HEK293 (cell line): ENCODE measurements at regions not wholly inside any gene's neighbourhood (a gene's known extent, or its start where the extent isn't known, plus 50 kb on each side); places are given as distances from the start of the nearest gene placed in this dataset.

Source experiments
- CTCF ChIA-PET: fragments of 350-600 bp; formaldehyde crosslinking; extraction: SDS; loops from one replicate; lab custom pipeline; 2021; ENCODE audit warnings: antibody characterized with exemption; lab: Yijun Ruan, JAX
- POLR2A ChIA-PET: fragments of 300-600 bp; formaldehyde crosslinking; extraction: SDS; loops from one replicate; lab custom pipeline; 2020; ENCODE audit warnings: antibody characterized with exemption, inconsistent platforms; lab: Yijun Ruan, JAX
- H3K27ac ChIP-seq: fragments of 200-500 bp; sonication (Bioruptor generic); 2 replicates; pipeline ENCODE4 v1.5.1; 2014; ENCODE audit warnings: low read depth, low read length, control low read depth, inconsistent platforms; ENCODE audit errors: extremely low read depth
- H3K36me3 ChIP-seq, 2 experiments: fragments of 200-500 bp in 1 of 2; sonication (Bioruptor generic) in 1 of 2; 1 replicate in 1 of 2; 2 replicates in 1 of 2; pipeline ENCODE4 v1.5.1; 2014 to 2017; ENCODE audit warnings: inconsistent platforms in 2 of 2, low read length in 2 of 2; ENCODE audit not compliant: control insufficient read depth in 2 of 2, insufficient read depth in 1 of 2
- H3K4me1 ChIP-seq: fragments of 200-500 bp; sonication (Bioruptor generic); 2 replicates; pipeline ENCODE4 v1.5.1; 2014; ENCODE audit warnings: mild to moderate bottlenecking, low read length, inconsistent platforms; ENCODE audit not compliant: control insufficient read depth, insufficient read depth
- H3K4me3 ChIP-seq: 2 replicates; pipeline ENCODE4 v1.5.1; 2011; ENCODE audit warnings: low read depth, mild to moderate bottlenecking, control low read depth, low read length, moderate library complexity
- H3K9me3 ChIP-seq: fragments of 200-500 bp; sonication (Bioruptor generic); 2 replicates; pipeline ENCODE4 v1.5.1; 2014; ENCODE audit warnings: low read depth, low read length, inconsistent platforms; ENCODE audit not compliant: control insufficient read depth, insufficient read depth
- HOXA7 ChIP-seq: sonication (generic); formaldehyde crosslinking; IDR thresholded peaks from 2 replicates; pipeline ENCODE4 v1.8.1; 2022; ENCODE audit warnings: missing genetic modification reagents, borderline replicate concordance
- MEIS1 ChIP-seq: sonication (generic); formaldehyde crosslinking; IDR thresholded peaks from 2 replicates; pipeline ENCODE4 v1.8.1; 2022; ENCODE audit warnings: missing genetic modification reagents, mild to moderate bottlenecking, borderline replicate concordance
- PRDM6 ChIP-seq: fragments of 450-650 bp; formaldehyde crosslinking; IDR thresholded peaks from 2 replicates; pipeline ENCODE4 v1.5.1; 2017; ENCODE audit warnings: missing biosample characterization, missing genetic modification characterization
- YY1 ChIP-seq: fragments of 450-650 bp; formaldehyde crosslinking; IDR thresholded peaks from 2 replicates; pipeline ENCODE4 v1.5.1; 2018; ENCODE audit warnings: missing biosample characterization, missing genetic modification characterization
- ZFP3 ChIP-seq: fragments of 450-650 bp; formaldehyde crosslinking; IDR thresholded peaks from 2 replicates; pipeline ENCODE4 v1.5.1; 2016; ENCODE audit warnings: low read depth, missing biosample characterization, missing genetic modification characterization
- ZNF112 ChIP-seq: fragments of 450-650 bp; formaldehyde crosslinking; IDR thresholded peaks from 2 replicates; pipeline ENCODE4 v1.5.0; 2017; ENCODE audit warnings: missing biosample characterization, missing genetic modification characterization
- ZNF221 ChIP-seq: fragments of 450-650 bp; formaldehyde crosslinking; IDR thresholded peaks from 2 replicates; pipeline ENCODE4 v1.5.1; 2017; ENCODE audit warnings: missing biosample characterization, missing genetic modification characterization, borderline replicate concordance
- ZNF239 ChIP-seq: fragments of 450-650 bp; formaldehyde crosslinking; IDR thresholded peaks from 2 replicates; pipeline ENCODE4 v1.5.1; 2016; ENCODE audit warnings: missing biosample characterization, missing genetic modification characterization
- ZNF280C ChIP-seq: fragments of 450-650 bp; formaldehyde crosslinking; IDR thresholded peaks from 2 replicates; pipeline ENCODE4 v1.5.1; 2016; ENCODE audit warnings: missing biosample characterization, missing genetic modification characterization
- ZNF366 ChIP-seq: fragments of 450-650 bp; formaldehyde crosslinking; conservative IDR thresholded peaks from 2 replicates; pipeline ENCODE4 v1.5.1; 2016; ENCODE audit warnings: missing biosample characterization, missing genetic modification characterization
- ZNF394 ChIP-seq: fragments of 450-650 bp; formaldehyde crosslinking; IDR thresholded peaks from 2 replicates; pipeline ENCODE4 v1.5.1; 2016; ENCODE audit warnings: missing biosample characterization, missing genetic modification characterization, mild to moderate bottlenecking, moderate library complexity, borderline replicate concordance
- ZNF514 ChIP-seq: fragments of 450-650 bp; formaldehyde crosslinking; IDR thresholded peaks from 2 replicates; pipeline ENCODE4 v1.5.1; 2016; ENCODE audit warnings: missing biosample characterization, missing genetic modification characterization
- ZNF529 ChIP-seq: fragments of 450-650 bp; formaldehyde crosslinking; IDR thresholded peaks from 2 replicates; pipeline ENCODE4 v1.5.1; 2017; ENCODE audit warnings: missing genetic modification characterization, missing biosample characterization; ENCODE audit not compliant: insufficient replicate concordance
- ZNF670 ChIP-seq: fragments of 450-650 bp; formaldehyde crosslinking; IDR thresholded peaks from 2 replicates; pipeline ENCODE4 v1.5.1; 2016; ENCODE audit warnings: missing biosample characterization, missing genetic modification characterization, low read depth
- ZNF677 ChIP-seq: fragments of 450-650 bp; IDR thresholded peaks from 2 replicates; pipeline ENCODE4 v1.5.0; 2018; ENCODE audit warnings: missing biosample characterization, mild to moderate bottlenecking, missing genetic modification characterization, moderate library complexity
- ZNF777 ChIP-seq: fragments of 450-650 bp; formaldehyde crosslinking; IDR thresholded peaks from 2 replicates; pipeline ENCODE4 v1.5.1; 2017; ENCODE audit warnings: missing biosample characterization, missing genetic modification characterization, borderline replicate concordance
- ZXDB ChIP-seq: fragments of 450-650 bp; formaldehyde crosslinking; IDR thresholded peaks from 2 replicates; pipeline ENCODE4 v1.5.1; 2016; ENCODE audit warnings: missing biosample characterization, missing genetic modification characterization
- TF ChIP-seq, protein P1 (sequence below): fragments of 450-650 bp; formaldehyde crosslinking; IDR thresholded peaks from 2 replicates; pipeline ENCODE4 v1.5.1; 2016; ENCODE audit warnings: missing biosample characterization, missing genetic modification characterization
- TF ChIP-seq, protein P2 (sequence below): fragments of 450-650 bp; formaldehyde crosslinking; IDR thresholded peaks from 2 replicates; pipeline ENCODE4 v1.5.1; 2016; ENCODE audit warnings: missing biosample characterization, missing genetic modification characterization

- TF ChIP-seq ZXDB (tag by site-specific recombination): no peak
- TF ChIP-seq MEIS1: no peak
- TF ChIP-seq, protein P1, sequence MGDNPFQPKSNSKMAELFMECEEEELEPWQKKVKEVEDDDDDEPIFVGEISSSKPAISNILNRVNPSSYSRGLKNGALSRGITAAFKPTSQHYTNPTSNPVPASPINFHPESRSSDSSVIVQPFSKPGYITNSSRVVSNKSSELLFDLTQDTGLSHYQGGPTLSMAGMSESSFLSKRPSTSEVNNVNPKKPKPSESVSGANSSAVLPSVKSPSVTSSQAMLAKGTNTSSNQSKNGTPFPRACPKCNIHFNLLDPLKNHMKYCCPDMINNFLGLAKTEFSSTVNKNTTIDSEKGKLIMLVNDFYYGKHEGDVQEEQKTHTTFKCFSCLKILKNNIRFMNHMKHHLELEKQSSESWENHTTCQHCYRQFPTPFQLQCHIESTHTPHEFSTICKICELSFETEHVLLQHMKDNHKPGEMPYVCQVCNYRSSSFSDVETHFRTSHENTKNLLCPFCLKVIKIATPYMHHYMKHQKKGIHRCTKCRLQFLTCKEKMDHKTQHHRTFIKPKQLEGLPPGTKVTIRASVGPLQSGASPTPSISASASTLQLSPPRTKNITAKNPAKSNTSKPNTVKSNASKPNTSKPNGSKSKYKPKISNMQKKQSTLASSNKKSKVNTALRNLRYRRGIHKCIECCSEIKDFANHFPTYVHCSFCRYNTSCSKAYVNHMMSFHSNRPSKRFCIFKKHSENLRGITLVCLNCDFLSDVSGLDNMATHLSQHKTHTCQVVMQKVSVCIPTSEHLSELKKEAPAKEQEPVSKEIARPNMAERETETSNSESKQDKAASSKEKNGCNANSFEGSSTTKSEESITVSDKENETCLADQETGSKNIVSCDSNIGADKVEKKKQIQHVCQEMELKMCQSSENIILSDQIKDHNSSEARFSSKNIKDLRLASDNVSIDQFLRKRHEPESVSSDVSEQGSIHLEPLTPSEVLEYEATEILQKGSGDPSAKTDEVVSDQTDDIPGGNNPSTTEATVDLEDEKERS (tag by site-specific recombination): no peak
- no peak for TF ChIP-seq ZNF239
- no peak for TF ChIP-seq ZNF112 (tag by site-specific recombination)
These were observed 591.3 kb upstream of the NOX3 start for GRCh38 chr6:156046841-156047449.

GRCh38 chr6:156046268-156046665 lies 590.6 kb upstream of the NOX3 start:
- no peaks in the 10 kb centered on the region for H3K4me1 ChIP-seq
- TF ChIP-seq ZNF529 (tag by site-specific recombination): no peak
- TF ChIP-seq ZFP3 (tag by site-specific recombination): no peak
- no peak for TF ChIP-seq ZNF394
- TF ChIP-seq ZNF670: no peak
- TF ChIP-seq ZNF221 (tag by site-specific recombination): no peak
- TF ChIP-seq YY1 (tag by site-specific recombination): no peak
- no peak for TF ChIP-seq PRDM6 (tag by site-specific recombination)
- TF ChIP-seq ZNF677 (tag by site-specific recombination): no peak
- no peak for TF ChIP-seq ZNF514 (tag by site-specific recombination)
- no peak for TF ChIP-seq ZNF239
- TF ChIP-seq, all 188 proteins: peak for 0
- POLR2A ChIA-PET: no interaction called here
- CTCF ChIA-PET: no interaction called here
- Histone ChIP-seq H3K36me3 (no peaks in the 10 kb centered on the region), H3K9me3 (no peaks in the 10 kb centered on the region), H3K4me3 (no peak overlapping the region), H3K27ac (no peak overlapping the region)

More at GRCh38 chr6:156046841-156047449, 591.3 kb upstream of the NOX3 start:
- POLR2A ChIA-PET: no interaction called here
- Histone ChIP-seq H3K4me1 (no peaks in the 10 kb centered on the region), H3K9me3 (no peaks in the 10 kb centered on the region), H3K27ac (no peak overlapping the region), H3K4me3 (no peak overlapping the region), H3K36me3 (no peaks in the 10 kb centered on the region)
- CTCF ChIA-PET: no interaction called here

GRCh38 chr6:156045401-156046267 lies 590.0 kb upstream of the NOX3 start:
- Histone ChIP-seq H3K4me1 (no peaks in the 10 kb centered on the region), H3K9me3 (no peaks in the 10 kb centered on the region), H3K4me3 (no peak overlapping the region), H3K27ac (no peak overlapping the region), H3K36me3 (no peaks in the 10 kb centered on the region)
- ChIA-PET POLR2A (no interaction called here), CTCF (no interaction called here)
- TF ChIP-seq HOXA7 (CRISPR knock-in tag) (no peak), ZNF280C (tag by site-specific recombination) (no peak), ZNF777 (tag by site-specific recombination) (no peak), ZNF366 (no peak)
- TF ChIP-seq, protein P2, sequence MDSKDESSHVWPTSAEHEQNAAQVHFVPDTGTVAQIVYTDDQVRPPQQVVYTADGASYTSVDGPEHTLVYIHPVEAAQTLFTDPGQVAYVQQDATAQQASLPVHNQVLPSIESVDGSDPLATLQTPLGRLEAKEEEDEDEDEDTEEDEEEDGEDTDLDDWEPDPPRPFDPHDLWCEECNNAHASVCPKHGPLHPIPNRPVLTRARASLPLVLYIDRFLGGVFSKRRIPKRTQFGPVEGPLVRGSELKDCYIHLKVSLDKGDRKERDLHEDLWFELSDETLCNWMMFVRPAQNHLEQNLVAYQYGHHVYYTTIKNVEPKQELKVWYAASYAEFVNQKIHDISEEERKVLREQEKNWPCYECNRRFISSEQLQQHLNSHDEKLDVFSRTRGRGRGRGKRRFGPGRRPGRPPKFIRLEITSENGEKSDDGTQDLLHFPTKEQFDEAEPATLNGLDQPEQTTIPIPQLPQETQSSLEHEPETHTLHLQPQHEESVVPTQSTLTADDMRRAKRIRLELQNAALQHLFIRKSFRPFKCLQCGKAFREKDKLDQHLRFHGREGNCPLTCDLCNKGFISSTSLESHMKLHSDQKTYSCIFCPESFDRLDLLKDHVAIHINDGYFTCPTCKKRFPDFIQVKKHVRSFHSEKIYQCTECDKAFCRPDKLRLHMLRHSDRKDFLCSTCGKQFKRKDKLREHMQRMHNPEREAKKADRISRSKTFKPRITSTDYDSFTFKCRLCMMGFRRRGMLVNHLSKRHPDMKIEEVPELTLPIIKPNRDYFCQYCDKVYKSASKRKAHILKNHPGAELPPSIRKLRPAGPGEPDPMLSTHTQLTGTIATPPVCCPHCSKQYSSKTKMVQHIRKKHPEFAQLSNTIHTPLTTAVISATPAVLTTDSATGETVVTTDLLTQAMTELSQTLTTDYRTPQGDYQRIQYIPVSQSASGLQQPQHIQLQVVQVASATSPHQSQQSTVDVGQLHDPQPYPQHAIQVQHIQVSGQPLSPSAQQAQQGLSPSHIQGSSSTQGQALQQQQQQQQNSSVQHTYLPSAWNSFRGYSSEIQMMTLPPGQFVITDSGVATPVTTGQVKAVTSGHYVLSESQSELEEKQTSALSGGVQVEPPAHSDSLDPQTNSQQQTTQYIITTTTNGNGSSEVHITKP (tag by site-specific recombination): no peak
